ENCODE measurements at regions not wholly inside any gene's neighbourhood (a gene's known extent, or its start where the extent isn't known, plus 50 kb on each side); places are given as distances from the start of the nearest gene placed in this dataset.

DNA sequence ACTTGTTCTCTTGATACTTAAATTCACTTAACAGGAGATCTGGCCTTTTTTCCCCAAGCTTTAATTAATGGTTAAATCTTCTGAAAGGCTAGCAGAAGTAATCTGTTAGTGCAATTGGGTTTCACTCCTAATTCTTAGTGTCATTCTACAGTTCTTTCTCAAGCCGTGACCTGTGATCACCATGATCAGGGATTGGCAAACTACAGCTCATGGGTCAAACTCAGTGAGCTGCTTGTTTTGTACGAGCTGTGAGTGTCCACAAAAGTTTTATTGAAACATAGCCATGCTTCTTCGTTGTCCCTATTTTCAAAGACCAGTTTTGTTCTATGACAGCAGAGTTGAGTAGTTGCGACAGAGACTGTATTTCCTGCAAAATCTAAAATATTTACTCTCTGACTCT lies 109.4 kb upstream of the KCNJ15 start:
- H3F3A ChIP-seq (ENCODE audit: insufficient read depth, low read length) = peaks cover 10% of the 10 kb centered on the region
- H3K9me3 ChIP-seq (replicated peaks; ENCODE audit: insufficient read depth, low read length) = no peaks in the 10 kb centered on the region
- no peaks in the 10 kb centered on the region for H3K27me3 ChIP-seq (replicated peaks; ENCODE audit: insufficient read depth, low read length)
- no peaks in the 10 kb centered on the region for H4K20me1 ChIP-seq (ENCODE audit: insufficient read depth, low read length)
- TF ChIP-seq EZH2phosphoT487 (IDR thresholded peaks at IDR 0.05; ENCODE audit: low read length) = no peak
- no peak for TF ChIP-seq EZH2 (optimal IDR thresholded peaks at IDR 0.05; ENCODE audit: low read depth, low read length)
- TF ChIP-seq, protein P1, sequence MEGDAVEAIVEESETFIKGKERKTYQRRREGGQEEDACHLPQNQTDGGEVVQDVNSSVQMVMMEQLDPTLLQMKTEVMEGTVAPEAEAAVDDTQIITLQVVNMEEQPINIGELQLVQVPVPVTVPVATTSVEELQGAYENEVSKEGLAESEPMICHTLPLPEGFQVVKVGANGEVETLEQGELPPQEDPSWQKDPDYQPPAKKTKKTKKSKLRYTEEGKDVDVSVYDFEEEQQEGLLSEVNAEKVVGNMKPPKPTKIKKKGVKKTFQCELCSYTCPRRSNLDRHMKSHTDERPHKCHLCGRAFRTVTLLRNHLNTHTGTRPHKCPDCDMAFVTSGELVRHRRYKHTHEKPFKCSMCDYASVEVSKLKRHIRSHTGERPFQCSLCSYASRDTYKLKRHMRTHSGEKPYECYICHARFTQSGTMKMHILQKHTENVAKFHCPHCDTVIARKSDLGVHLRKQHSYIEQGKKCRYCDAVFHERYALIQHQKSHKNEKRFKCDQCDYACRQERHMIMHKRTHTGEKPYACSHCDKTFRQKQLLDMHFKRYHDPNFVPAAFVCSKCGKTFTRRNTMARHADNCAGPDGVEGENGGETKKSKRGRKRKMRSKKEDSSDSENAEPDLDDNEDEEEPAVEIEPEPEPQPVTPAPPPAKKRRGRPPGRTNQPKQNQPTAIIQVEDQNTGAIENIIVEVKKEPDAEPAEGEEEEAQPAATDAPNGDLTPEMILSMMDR (IDR thresholded peaks at IDR 0.05; ENCODE audit: low read length) = no peak
- no peak overlapping the region for H3K4me2 ChIP-seq (ENCODE audit: low read depth, low read length)
- H2AFZ ChIP-seq (ENCODE audit: low read length) = no peak overlapping the region
- no peaks in the 10 kb centered on the region for H3K36me3 ChIP-seq (replicated peaks; ENCODE audit: insufficient read depth, low read length)
- no peak overlapping the region for H3K27ac ChIP-seq (ENCODE audit: low read length)
- DNase-seq = no peak
- H3K79me2 ChIP-seq (ENCODE audit: low read length) = no peaks in the 10 kb centered on the region
- H3K9me2 ChIP-seq (replicated peaks; ENCODE audit: insufficient read depth, low read length) = no peaks in the 10 kb centered on the region
- no peak overlapping the region for H3K4me3 ChIP-seq (ENCODE audit: low read length)
- H3K4me1 ChIP-seq (ENCODE audit: low read length) = peaks cover 22% of the 10 kb centered on the region
- H3K9ac ChIP-seq (ENCODE audit: low read length) = no peak overlapping the region

DNA sequence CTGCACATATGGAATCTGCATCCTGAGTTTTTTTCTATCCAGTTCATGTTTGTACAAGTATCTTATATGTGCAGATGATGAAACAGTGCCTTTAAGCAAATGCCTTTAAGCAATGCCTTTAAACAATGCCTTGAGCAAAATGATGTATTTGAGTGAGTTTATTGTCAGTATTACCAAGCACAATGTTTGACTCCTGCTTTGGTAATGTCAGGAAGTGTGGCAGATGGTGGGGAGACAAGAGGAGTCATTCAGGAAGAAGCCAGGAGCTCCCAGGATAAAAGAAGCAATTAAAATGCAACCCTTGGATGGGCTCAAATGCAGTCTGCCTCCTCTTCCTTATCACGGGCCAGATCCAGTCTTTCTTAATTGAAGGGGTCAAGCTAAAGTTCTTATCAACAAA lies 108.7 kb upstream of the KCNJ15 start:
- H3K36me3 ChIP-seq (replicated peaks; ENCODE audit: insufficient read depth, low read length) = no peaks in the 10 kb centered on the region
- no peaks in the 10 kb centered on the region for H4K20me1 ChIP-seq (ENCODE audit: insufficient read depth, low read length)
- H3K4me2 ChIP-seq (ENCODE audit: low read depth, low read length) = no peak overlapping the region
- TF ChIP-seq EZH2 (optimal IDR thresholded peaks at IDR 0.05; ENCODE audit: low read depth, low read length) = no peak
- no peak for TF ChIP-seq EZH2phosphoT487 (IDR thresholded peaks at IDR 0.05; ENCODE audit: low read length)
- TF ChIP-seq, protein P1 (IDR thresholded peaks at IDR 0.05; ENCODE audit: low read length) = no peak
- H3K9me2 ChIP-seq (replicated peaks; ENCODE audit: insufficient read depth, low read length) = no peaks in the 10 kb centered on the region
- H2AFZ ChIP-seq (ENCODE audit: low read length) = no peak overlapping the region
- peaks cover 21% of the 10 kb centered on the region for H3K4me1 ChIP-seq (ENCODE audit: low read length)
- H3K9ac ChIP-seq (ENCODE audit: low read length) = no peak overlapping the region
- H3K79me2 ChIP-seq (ENCODE audit: low read length) = no peaks in the 10 kb centered on the region
- H3K27ac ChIP-seq (ENCODE audit: low read length) = no peak overlapping the region
- H3K4me3 ChIP-seq (ENCODE audit: low read length) = no peak overlapping the region
- no peak for DNase-seq
- H3K9me3 ChIP-seq (replicated peaks; ENCODE audit: insufficient read depth, low read length) = no peaks in the 10 kb centered on the region
- no peaks in the 10 kb centered on the region for H3K27me3 ChIP-seq (replicated peaks; ENCODE audit: insufficient read depth, low read length)
- peaks cover 10% of the 10 kb centered on the region for H3F3A ChIP-seq (ENCODE audit: insufficient read depth, low read length)

DNA sequence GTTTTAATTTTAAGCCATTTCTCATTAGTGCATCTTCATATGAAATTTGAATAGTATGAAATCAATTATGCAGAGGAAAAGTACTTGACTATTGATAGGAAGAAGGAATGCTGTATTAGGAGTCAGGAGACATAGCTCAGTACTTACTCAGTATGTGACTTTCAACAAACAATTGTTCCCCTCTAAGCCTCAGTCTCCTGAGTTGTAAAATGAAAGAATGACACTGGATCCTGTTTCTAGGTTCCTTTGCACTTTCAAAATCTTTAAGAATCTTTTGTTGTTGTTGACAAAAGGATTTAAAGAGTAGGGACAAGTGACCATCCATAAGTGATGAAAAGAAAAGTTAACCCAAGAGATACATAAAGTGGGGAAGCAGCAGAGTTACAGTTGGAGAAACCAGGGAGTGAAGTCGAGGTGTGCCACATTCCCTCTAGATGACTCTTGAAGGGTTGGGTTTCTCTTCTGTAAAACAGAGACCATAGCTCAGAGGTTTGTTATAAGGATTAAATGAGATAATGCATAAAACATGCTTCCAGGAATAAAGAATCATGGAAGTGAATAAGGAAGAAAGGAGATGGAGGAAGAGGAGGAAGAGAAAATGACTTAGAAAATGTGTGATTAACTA lies 105.7 kb upstream of the KCNJ15 start:
- Histone ChIP-seq H2AFZ (ENCODE audit: low read length) (no peak overlapping the region), H3K9me2 (replicated peaks; ENCODE audit: insufficient read depth, low read length) (no peaks in the 10 kb centered on the region), H3K79me2 (ENCODE audit: low read length) (no peaks in the 10 kb centered on the region), H3K9ac (ENCODE audit: low read length) (no peak overlapping the region), H3K27ac (ENCODE audit: low read length) (no peak overlapping the region), H3F3A (ENCODE audit: insufficient read depth, low read length) (no peaks in the 10 kb centered on the region), H3K27me3 (replicated peaks; ENCODE audit: insufficient read depth, low read length) (no peaks in the 10 kb centered on the region), H3K4me1 (ENCODE audit: low read length) (no peaks in the 10 kb centered on the region), H3K9me3 (replicated peaks; ENCODE audit: insufficient read depth, low read length) (no peaks in the 10 kb centered on the region), H3K4me2 (ENCODE audit: low read depth, low read length) (no peak overlapping the region), H4K20me1 (ENCODE audit: insufficient read depth, low read length) (no peaks in the 10 kb centered on the region), H3K4me3 (ENCODE audit: low read length) (no peak overlapping the region), H3K36me3 (replicated peaks; ENCODE audit: insufficient read depth, low read length) (no peaks in the 10 kb centered on the region)
- DNase-seq = no peak
- TF ChIP-seq, protein P1 (IDR thresholded peaks at IDR 0.05; ENCODE audit: low read length) = no peak
- TF ChIP-seq EZH2 (optimal IDR thresholded peaks at IDR 0.05; ENCODE audit: low read depth, low read length) = no peak
- no peak for TF ChIP-seq EZH2phosphoT487 (IDR thresholded peaks at IDR 0.05; ENCODE audit: low read length)
